SK-N-SH treated with all-trans-retinoic acid at 6 μM for 48 hours (cell line): ENCODE measurements at regions not wholly inside any gene's neighbourhood (a gene's known extent, or its start where the extent isn't known, plus 50 kb on each side); places are given as distances from the start of the nearest gene placed in this dataset.

Experiments used
- ISL1 ChIP-seq: fragments of 250-450 bp; sonication (Bioruptor Pico); IDR thresholded peaks from 2 replicates; pipeline ENCODE4 v2.1.2; 2022; ENCODE audit warnings: mild to moderate bottlenecking, moderate library complexity
- RARB ChIP-seq: fragments of 250-450 bp; sonication (Bioruptor Pico); IDR thresholded peaks from 2 replicates; pipeline ENCODE4 v1.8.0; 2021; ENCODE audit warnings: mild to moderate bottlenecking, moderate library complexity

- TF ChIP-seq RARB (CRISPR knock-in tag) = no peak
- TF ChIP-seq ISL1 = no peak
Measured at GRCh38 chr20:6238421-6238820, 115.6 kb upstream of the FERMT1 start.
